HT-29 (cell line): ENCODE measurements at regions not wholly inside any gene's neighbourhood (a gene's known extent, or its start where the extent isn't known, plus 50 kb on each side); places are given as distances from the start of the nearest gene placed in this dataset.
"Not testable (repeated sequence)": the region's sequence is repeated elsewhere in the genome, so short reads cannot be mapped to it uniquely, and the experiment has no call there.

Experiments used
- DNase-seq: peaks from one replicate; pipeline ENCODE4 v3.0.0-alpha.2; 2015; ENCODE audit warnings: low spot score

- no peak for DNase-seq
Measured at GRCh38 chr2:48043746-48044145, 137.4 kb upstream of the FBXO11 start.

- DNase-seq, result no peak
Measured at GRCh38 chr2:48045613-48046012, 139.3 kb upstream of the FBXO11 start.

- no peak for DNase-seq
Measured at GRCh38 chr2:48048476-48049171, 142.3 kb upstream of the FBXO11 start.

GRCh38 chr2:48049371-48049770 lies 143.1 kb upstream of the FBXO11 start:
- no peak for DNase-seq

GRCh38 chr2:48050711-48051110 lies 144.4 kb upstream of the FBXO11 start:
- DNase-seq, result no peak

- no peak for DNase-seq
Measured at GRCh38 chr2:48059975-48060374, 153.7 kb upstream of the FBXO11 start.

GRCh38 chr2:48061656-48062055 lies 155.4 kb upstream of the FBXO11 start:
- DNase-seq, result not testable (repeated sequence)

GRCh38 chr2:48065096-48065495 lies 158.8 kb upstream of the FBXO11 start:
- DNase-seq, result no peak

- no peak for DNase-seq
Measured at GRCh38 chr2:48066000-48066399, 159.7 kb upstream of the FBXO11 start.

GRCh38 chr2:48069769-48070168 lies 163.5 kb upstream of the FBXO11 start:
- DNase-seq, result no peak

- DNase-seq, result no peak
Measured at GRCh38 chr2:48070415-48070814, 164.1 kb upstream of the FBXO11 start.

- DNase-seq, result no peak
Measured at GRCh38 chr2:48072583-48072982, 166.3 kb upstream of the FBXO11 start.

GRCh38 chr2:48075631-48076030 lies 169.3 kb upstream of the FBXO11 start:
- no peak for DNase-seq

GRCh38 chr2:48080534-48081316 lies 174.4 kb upstream of the FBXO11 start:
- no peak for DNase-seq

GRCh38 chr2:48081317-48081628 lies 175.0 kb upstream of the FBXO11 start:
- DNase-seq, result no peak

GRCh38 chr2:48085888-48086287 lies 179.6 kb upstream of the FBXO11 start:
- no peak for DNase-seq

GRCh38 chr2:48088994-48089393 lies 182.7 kb upstream of the FBXO11 start:
- DNase-seq, result no peak

- no peak for DNase-seq
Measured at GRCh38 chr2:48089644-48090043, 183.3 kb upstream of the FBXO11 start.

GRCh38 chr2:48092846-48093803 lies 186.8 kb upstream of the FBXO11 start:
- no peak for DNase-seq

GRCh38 chr2:48096765-48097164 lies 190.5 kb upstream of the FBXO11 start:
- DNase-seq, result not testable (repeated sequence)

- no peak for DNase-seq
Measured at GRCh38 chr2:48098539-48098938, 192.2 kb upstream of the FBXO11 start.

GRCh38 chr2:48104418-48104817 lies 198.1 kb upstream of the FBXO11 start:
- no peak for DNase-seq
